ENCODE measurements at regions not wholly inside any gene's neighbourhood (a gene's known extent, or its start where the extent isn't known, plus 50 kb on each side); places are given as distances from the start of the nearest gene placed in this dataset.
"Not testable (repeated sequence)": the region's sequence is repeated elsewhere in the genome, so short reads cannot be mapped to it uniquely, and the experiment has no call there.

- DNase-seq (ENCODE audit: low spot score): no peak
Measured at GRCh38 chr12:73220951-73221350, 948.8 kb downstream of the TRHDE start.

GRCh38 chr12:73221398-73221797, 949.2 kb downstream of the TRHDE start:
- DNase-seq (ENCODE audit: low spot score): no peak

- no peak for DNase-seq (ENCODE audit: low spot score)
Measured at GRCh38 chr12:73221836-73222235, 949.7 kb downstream of the TRHDE start.

- DNase-seq (ENCODE audit: low spot score): no peak
Measured at GRCh38 chr12:73225371-73225937, 953.3 kb downstream of the TRHDE start.

DNA sequence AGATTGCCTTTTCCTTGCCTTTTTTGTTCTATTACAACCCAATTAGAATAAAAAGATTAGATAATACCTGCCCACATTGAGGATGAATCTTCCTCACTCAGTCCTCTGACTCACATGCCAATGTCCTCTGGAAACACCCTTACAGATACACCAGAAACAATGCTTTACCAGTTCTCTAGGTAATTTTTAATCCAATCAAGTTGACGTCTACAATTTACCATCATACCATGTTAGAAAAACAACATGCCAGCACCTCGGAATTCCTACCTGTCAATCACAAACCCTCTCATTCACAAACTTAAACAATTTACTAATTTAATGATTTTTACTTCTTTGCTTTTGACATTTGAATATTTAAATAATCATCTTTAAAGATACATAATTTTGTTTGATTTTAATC, 953.8 kb downstream of the TRHDE start:
- DNase-seq (ENCODE audit: low spot score): no peak

GRCh38 chr12:73226593-73226992, 954.4 kb downstream of the TRHDE start:
- DNase-seq (ENCODE audit: low spot score): no peak

DNA sequence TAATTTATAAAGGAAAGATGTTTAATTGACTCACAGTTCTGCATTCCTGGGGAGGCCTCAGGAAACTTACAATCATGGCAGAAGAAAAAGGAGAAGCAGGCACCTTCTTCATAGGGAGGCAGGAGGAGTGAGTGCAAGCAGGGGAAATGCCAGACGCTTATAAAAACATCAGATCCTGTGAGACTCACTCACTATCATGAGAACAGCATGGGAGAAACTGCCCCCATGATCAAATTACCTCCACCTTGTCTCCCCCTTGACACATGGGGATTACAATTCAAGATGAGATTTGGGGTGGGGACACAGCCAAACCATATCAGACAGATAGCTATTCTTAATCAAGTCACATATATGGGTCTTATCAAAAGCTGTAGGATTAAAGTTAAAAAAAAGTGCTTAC, 956.7 kb downstream of the TRHDE start:
- not testable (repeated sequence) for DNase-seq (ENCODE audit: low spot score)

- DNase-seq (ENCODE audit: low spot score): no peak
Measured at GRCh38 chr12:73235387-73235786, 963.2 kb downstream of the TRHDE start.

GRCh38 chr12:73240110-73240509, 967.9 kb downstream of the TRHDE start:
- no peak for DNase-seq (ENCODE audit: low spot score)

GRCh38 chr12:73262788-73263381, 990.7 kb downstream of the TRHDE start:
- DNase-seq (ENCODE audit: low spot score): no peak

DNA sequence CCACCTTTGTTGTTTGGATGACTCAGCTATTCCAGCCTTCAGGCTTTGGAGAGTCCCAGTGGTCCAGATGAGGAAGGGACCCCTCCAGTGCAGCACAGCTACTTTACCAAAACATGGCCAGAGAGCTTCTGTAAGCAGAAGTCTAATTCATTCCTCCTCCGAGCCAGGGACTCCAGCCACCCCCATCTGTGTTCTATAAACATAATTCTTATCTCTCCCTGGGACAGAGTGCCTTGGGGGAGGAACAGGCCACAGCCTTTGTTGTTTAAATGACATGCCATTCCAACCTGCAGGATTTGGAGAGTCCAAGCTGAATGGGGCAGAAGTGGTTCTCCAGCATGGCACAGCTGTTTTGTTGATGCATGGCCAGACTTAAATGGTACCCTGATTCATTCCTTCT, 994.0 kb downstream of the TRHDE start:
- no peak for DNase-seq (ENCODE audit: low spot score)

- no peak for DNase-seq (ENCODE audit: low spot score)
Measured at GRCh38 chr12:73274976-73275375, 1002.8 kb downstream of the TRHDE start.

DNA sequence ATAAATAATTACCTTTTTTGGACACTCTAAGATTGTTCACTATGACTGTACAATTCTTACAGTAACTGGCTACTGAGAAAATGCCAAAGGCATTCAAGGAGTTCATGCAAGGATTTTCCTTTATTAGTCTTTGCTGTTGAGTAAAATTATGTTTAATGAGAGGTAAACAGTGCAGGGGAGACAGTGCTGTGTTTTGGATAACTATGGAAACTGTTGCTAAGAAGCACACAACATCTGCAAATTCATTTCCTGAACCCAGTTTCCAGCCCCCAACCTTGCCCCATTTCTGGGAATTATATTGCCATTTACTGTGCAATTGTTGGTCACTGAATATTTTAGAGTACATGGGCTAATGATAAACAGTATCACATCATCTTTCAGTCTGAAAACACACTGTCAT, 1005.8 kb downstream of the TRHDE start:
- no peak for DNase-seq (ENCODE audit: low spot score)

DNA sequence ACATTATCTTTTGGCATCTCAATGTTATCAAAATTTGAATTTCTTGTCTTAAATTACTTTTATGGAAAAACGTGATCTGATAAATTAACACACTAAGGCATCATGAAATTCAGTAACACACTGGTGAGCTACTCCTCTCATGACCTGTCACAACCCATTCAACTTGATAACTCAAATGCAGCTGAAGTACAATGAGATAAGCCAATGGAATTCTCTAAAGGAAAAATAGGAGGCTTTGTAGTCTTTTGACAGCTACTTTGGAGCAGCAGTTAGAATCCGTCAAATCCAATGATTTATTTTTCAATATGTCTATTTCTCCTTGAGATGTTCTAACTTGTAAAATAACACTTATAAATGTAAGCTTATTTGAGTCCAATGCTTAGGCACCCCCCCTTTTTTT, 1029.4 kb downstream of the TRHDE start:
- no peak for DNase-seq (ENCODE audit: low spot score)

DNA sequence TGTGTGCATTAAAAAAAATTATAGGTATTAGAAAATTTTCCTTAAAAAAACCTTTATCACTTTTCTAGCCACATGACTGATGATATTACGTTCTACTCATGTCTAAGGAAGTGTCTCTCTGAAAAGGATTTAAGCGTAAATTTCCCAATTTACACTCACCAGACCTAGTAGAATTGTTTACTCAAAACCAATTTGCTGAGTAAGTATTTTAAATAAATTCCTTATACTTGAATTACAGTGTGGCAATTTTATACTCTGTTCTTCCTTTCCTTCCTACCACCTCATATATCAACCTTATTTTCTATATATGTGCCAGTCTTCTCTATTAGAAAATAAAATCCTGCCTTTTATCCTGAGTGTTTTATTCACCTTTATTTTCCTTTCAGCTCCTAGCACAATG, 1035.1 kb downstream of the TRHDE start:
- DNase-seq (ENCODE audit: low spot score): no peak

DNA sequence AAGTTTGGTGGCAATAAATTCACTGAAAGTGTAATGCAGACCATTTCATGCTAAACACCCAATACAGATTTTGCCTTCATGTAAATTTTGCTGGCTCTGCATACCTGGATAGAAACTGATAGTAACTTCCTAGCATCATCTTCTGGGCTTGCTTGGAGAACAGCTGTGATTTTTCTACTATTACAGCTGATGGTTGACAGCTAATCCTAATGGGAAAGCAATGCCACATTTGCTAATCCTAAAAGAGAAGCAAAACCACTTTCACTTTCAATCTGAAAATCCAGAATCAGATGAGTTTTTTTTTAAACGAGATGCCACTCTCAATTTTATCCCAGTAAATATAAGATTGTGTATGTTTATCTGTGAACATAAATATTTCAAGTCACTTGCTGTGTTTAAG, 1035.9 kb downstream of the TRHDE start:
- DNase-seq (ENCODE audit: low spot score): no peak

DNA sequence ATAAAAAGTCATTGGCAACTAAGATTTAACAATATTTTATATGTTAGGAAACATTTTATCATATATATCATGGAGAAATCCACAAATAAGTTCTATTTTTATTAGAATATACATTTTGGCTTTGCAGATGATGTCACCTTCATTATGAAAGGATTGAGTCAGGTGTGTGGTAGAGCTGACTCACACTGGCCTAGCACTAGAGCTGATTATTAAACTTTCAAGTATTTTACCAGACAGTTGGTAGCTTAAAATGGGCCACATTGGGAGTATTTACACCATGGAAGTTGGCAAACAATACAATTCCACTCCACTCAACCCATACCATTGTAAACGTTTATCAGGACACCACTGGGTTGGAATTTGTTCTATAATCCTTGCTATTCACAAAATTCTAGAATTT, 1036.6 kb downstream of the TRHDE start:
- no peak for DNase-seq (ENCODE audit: low spot score)

- no peak for DNase-seq (ENCODE audit: low spot score)
Measured at GRCh38 chr12:73321319-73321718, 1049.1 kb downstream of the TRHDE start.

GRCh38 chr12:73321776-73322175, 1049.6 kb downstream of the TRHDE start:
- no peak for DNase-seq (ENCODE audit: low spot score)

GRCh38 chr12:73330584-73331351, 1058.6 kb downstream of the TRHDE start:
- DNase-seq (ENCODE audit: low spot score): no peak

- no peak for DNase-seq (ENCODE audit: low spot score)
Measured at GRCh38 chr12:73341559-73342247, 1069.5 kb downstream of the TRHDE start.

GRCh38 chr12:73342733-73343132, 1070.6 kb downstream of the TRHDE start:
- DNase-seq (ENCODE audit: low spot score): no peak

DNA sequence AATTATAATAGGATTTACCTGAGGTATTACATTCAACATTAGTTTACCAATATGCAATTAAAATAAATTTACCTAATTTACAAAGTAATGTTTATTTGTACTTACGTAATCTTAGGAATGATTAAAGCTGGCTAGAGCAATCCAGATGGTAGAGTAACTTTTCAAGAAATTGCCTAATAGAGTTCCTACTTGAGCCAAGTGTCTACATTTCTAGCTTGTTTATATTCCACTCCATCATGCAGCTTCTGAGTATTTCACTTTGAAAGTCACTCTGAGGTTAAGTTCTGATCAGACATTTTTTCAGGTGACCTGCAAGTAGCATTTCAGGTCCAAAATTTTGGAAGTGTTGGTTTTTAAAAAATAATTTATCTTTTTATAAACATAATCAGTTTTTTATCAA, 1080.7 kb downstream of the TRHDE start:
- no peak for DNase-seq (ENCODE audit: low spot score)
